ENCODE measurements at regions not wholly inside any gene's neighbourhood (a gene's known extent, or its start where the extent isn't known, plus 50 kb on each side); places are given as distances from the start of the nearest gene placed in this dataset.
"Not testable (repeated sequence)": the region's sequence is repeated elsewhere in the genome, so short reads cannot be mapped to it uniquely, and the experiment has no call there.

GRCh38 chr14:43872222-43872621, 634.9 kb downstream of the FSCB start:
- no peak for DNase-seq
- no peak for ATAC-seq

GRCh38 chr14:43858981-43859380, 648.1 kb downstream of the FSCB start:
- ATAC-seq, result no peak
- no peak for DNase-seq

GRCh38 chr14:43855556-43855955, 651.5 kb downstream of the FSCB start:
- DNase-seq (no peak), ATAC-seq (no peak)

GRCh38 chr14:43853541-43853940, 653.5 kb downstream of the FSCB start:
- no peak for ATAC-seq
- no peak for DNase-seq

GRCh38 chr14:43803076-43803689, 703.9 kb downstream of the FSCB start:
- DNase-seq (no peak), ATAC-seq (no peak)

GRCh38 chr14:43795600-43796228, 711.4 kb downstream of the FSCB start:
- DNase-seq (no peak), ATAC-seq (no peak)

GRCh38 chr14:43793579-43793978, 713.5 kb downstream of the FSCB start:
- no peak for ATAC-seq
- DNase-seq, result no peak

GRCh38 chr14:43792980-43793379, 714.1 kb downstream of the FSCB start:
- ATAC-seq (no peak), DNase-seq (no peak)

- ATAC-seq, result no peak
- no peak for DNase-seq
Measured at GRCh38 chr14:43790681-43791080, 716.4 kb downstream of the FSCB start.

GRCh38 chr14:43789458-43789857, 717.6 kb downstream of the FSCB start:
- DNase-seq (no peak), ATAC-seq (no peak)

GRCh38 chr14:43786066-43786762, 720.9 kb downstream of the FSCB start:
- no peak for DNase-seq
- no peak for ATAC-seq

GRCh38 chr14:43784432-43784831, 722.7 kb downstream of the FSCB start:
- DNase-seq, ATAC-seq: not testable (repeated sequence)

GRCh38 chr14:43778937-43779639, 728.0 kb downstream of the FSCB start:
- ATAC-seq (no peak), DNase-seq (no peak)

GRCh38 chr14:43778570-43778936, 728.5 kb downstream of the FSCB start:
- DNase-seq, result no peak
- no peak for ATAC-seq

- ATAC-seq, result no peak
- DNase-seq, result no peak
Measured at GRCh38 chr14:43765474-43765873, 741.6 kb downstream of the FSCB start.

- ATAC-seq (no peak), DNase-seq (no peak)
Measured at GRCh38 chr14:43764433-43764832, 742.6 kb downstream of the FSCB start.

GRCh38 chr14:43755707-43756106, 751.4 kb downstream of the FSCB start:
- no peak for DNase-seq
- ATAC-seq, result no peak

GRCh38 chr14:43754838-43755237, 752.2 kb downstream of the FSCB start:
- DNase-seq, result no peak
- ATAC-seq, result no peak

- no peak for DNase-seq
- ATAC-seq, result no peak
Measured at GRCh38 chr14:43745746-43746145, 761.3 kb downstream of the FSCB start.

- ATAC-seq (no peak), DNase-seq (no peak)
Measured at GRCh38 chr14:43735932-43736331, 771.2 kb downstream of the FSCB start.

- DNase-seq, result no peak
- ATAC-seq, result no peak
Measured at GRCh38 chr14:43729143-43729542, 777.9 kb downstream of the FSCB start.

- ATAC-seq (no peak), DNase-seq (no peak)
Measured at GRCh38 chr14:43706900-43707299, 800.2 kb downstream of the FSCB start.
